22Rv1 (cell line): ENCODE measurements at regions not wholly inside any gene's neighbourhood (a gene's known extent, or its start where the extent isn't known, plus 50 kb on each side); places are given as distances from the start of the nearest gene placed in this dataset.
"Not testable (repeated sequence)": the region's sequence is repeated elsewhere in the genome, so short reads cannot be mapped to it uniquely, and the experiment has no call there.

Experiments used
- CTCF ChIP-seq: fragments of 450-650 bp; IDR thresholded peaks from 2 replicates; pipeline ENCODE4 v1.5.1; 2017; ENCODE audit warnings: mild to moderate bottlenecking
- ZFX ChIP-seq: fragments of 450-650 bp; IDR thresholded peaks from 2 replicates; pipeline ENCODE4 v1.6.1; 2017; ENCODE audit warnings: antibody characterized with exemption, borderline replicate concordance

DNA sequence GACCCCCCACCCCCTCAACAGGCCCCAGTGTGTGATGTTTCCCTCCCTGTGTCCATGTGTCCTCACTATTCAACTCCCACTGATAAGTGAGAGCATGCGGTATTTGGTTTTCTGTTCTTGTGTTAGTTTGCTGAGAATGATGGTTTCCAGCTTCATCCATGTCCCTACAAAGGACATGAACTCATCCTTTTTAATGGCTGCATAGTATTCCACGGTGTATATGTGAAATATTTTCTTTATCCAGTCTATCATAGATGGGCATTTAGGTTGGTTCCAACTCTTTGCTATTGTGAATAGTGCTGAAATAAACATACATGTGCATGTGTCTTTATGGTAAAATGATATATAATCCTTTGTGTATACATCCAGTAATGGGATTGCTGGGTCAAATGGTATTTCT is 130.8 kb upstream of the FOXG1 start:
- TF ChIP-seq CTCF, ZFX: not testable (repeated sequence)
